Activated B cell treated with CpG ODN at 0.5 μM for 24 hours (primary cell): ENCODE measurements at regions not wholly inside any gene's neighbourhood (a gene's known extent, or its start where the extent isn't known, plus 50 kb on each side); places are given as distances from the start of the nearest gene placed in this dataset.

Experiments used
- ATAC-seq: fragments of 200-7000 bp; cut with Tn5 transposase; one replicate; pipeline ENCODE4 v1.10.0; 2021; ENCODE audit warnings: low read depth, mild to moderate bottlenecking, moderate library complexity
- CTCF ChIA-PET: fragments of 350-600 bp; sonication (Branson Sonifier 250); formaldehyde crosslinking; loops from one replicate; lab custom pipeline; 2021; ENCODE audit warnings: antibody characterized with exemption; lab: Charles Lee
- POLR2A ChIA-PET: fragments of 350-600 bp; sonication (Branson Sonifier 250); formaldehyde crosslinking; loops from one replicate; lab custom pipeline; 2021; ENCODE audit warnings: antibody characterized with exemption; lab: Charles Lee
- DNase-seq: peaks from one replicate; pipeline ENCODE4 v3.0.0; 2022
- H3K27ac Mint-ChIP-seq: one replicate; pipeline ENCODE4 v1.8.0; 2020; ENCODE audit warnings: mixed read lengths
- H3K27me3 Mint-ChIP-seq: one replicate; pipeline ENCODE4 v1.8.0; 2021; ENCODE audit warnings: mixed read lengths
- H3K36me3 Mint-ChIP-seq: one replicate; pipeline ENCODE4 v1.8.0; 2021; ENCODE audit warnings: low read depth, mixed read lengths
- H3K4me1 Mint-ChIP-seq: one replicate; pipeline ENCODE4 v1.8.0; 2021; ENCODE audit warnings: mixed read lengths
- H3K4me3 Mint-ChIP-seq: one replicate; pipeline ENCODE4 v1.8.0; 2020; ENCODE audit warnings: mild to moderate bottlenecking, mixed read lengths
- H3K9me3 Mint-ChIP-seq: one replicate; pipeline ENCODE4 v1.8.0; 2020; ENCODE audit warnings: mixed read lengths
- intact Hi-C: fragments of 100-400 bp; cut with micrococcal nuclease; formaldehyde crosslinking; loops from one replicate; pipeline ENCODE4 v1.15.1; 2024
- TF ChIP-seq, protein P1 (sequence below): fragments of 200-600 bp; IDR thresholded peaks from one replicate; pipeline ENCODE4 v1.8.0; 2022; ENCODE audit warnings: antibody characterized with exemption, mild to moderate bottlenecking

DNA sequence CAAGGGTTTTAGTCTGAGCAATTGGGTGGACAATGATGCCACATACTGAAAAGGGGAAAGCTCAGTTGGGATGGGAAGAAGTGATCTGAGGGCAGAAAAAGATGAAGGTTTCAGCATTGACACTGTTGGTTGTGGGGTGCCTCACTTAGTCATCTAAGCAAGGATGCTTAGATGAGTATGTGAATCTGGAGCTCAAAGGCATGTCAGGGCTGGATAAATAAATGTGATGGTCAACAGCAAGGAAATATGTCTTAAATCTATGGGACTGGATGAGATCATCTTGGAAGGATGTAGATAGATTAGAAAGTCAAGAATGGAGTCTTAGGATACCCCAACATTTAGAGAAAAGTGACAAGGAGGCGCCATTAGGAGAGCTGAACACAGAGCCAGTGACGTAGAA lies 114.6 kb downstream of the ZBTB18 start:
- Mint-ChIP-seq H3K27me3 (no peaks in the 10 kb centered on the region), H3K36me3 (no peaks in the 10 kb centered on the region), H3K9me3 (peaks cover 2% of the 10 kb centered on the region), H3K4me1 (no peaks in the 10 kb centered on the region), H3K27ac (no peak overlapping the region), H3K4me3 (no peak overlapping the region)
- TF ChIP-seq, protein P1, sequence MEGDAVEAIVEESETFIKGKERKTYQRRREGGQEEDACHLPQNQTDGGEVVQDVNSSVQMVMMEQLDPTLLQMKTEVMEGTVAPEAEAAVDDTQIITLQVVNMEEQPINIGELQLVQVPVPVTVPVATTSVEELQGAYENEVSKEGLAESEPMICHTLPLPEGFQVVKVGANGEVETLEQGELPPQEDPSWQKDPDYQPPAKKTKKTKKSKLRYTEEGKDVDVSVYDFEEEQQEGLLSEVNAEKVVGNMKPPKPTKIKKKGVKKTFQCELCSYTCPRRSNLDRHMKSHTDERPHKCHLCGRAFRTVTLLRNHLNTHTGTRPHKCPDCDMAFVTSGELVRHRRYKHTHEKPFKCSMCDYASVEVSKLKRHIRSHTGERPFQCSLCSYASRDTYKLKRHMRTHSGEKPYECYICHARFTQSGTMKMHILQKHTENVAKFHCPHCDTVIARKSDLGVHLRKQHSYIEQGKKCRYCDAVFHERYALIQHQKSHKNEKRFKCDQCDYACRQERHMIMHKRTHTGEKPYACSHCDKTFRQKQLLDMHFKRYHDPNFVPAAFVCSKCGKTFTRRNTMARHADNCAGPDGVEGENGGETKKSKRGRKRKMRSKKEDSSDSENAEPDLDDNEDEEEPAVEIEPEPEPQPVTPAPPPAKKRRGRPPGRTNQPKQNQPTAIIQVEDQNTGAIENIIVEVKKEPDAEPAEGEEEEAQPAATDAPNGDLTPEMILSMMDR: no peak
- POLR2A ChIA-PET: no interaction called here
- CTCF ChIA-PET: no interaction called here
- no peak for DNase-seq
- ATAC-seq: no peak
- intact Hi-C loops: no loop called here

DNA sequence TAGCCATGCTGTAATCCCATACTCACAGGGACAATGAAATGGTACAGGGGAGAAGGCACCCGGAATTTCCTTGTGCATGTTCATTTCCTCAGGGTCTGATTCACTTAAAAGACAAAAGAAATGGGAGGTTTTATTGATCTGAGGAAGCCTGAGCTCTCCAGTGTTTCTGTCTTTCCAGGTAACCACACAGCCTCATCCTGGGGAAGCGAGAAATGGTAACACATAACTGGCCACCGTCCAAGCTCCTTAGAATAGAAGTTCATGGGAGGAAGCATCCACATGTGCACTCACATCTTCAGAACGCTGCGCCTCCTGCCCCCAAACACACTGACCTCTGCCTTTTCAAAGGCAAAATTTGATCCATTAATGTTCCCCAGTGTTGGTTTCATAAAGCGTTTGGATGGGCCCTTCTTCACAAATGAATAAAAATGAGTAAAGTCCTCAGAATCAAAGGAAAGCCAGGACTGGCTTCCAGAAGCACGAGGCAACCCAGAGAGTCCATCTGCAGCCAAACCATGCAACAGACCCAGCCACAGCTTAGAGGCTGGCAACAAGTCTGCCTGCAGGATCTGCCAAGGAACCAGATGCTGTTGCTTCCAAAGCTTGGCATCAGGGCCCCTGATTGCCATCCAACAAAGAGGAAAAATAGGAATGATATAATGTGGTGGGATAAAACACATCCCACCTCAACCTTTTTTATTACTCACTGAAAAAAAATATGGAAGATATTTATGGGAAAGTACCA lies 120.3 kb downstream of the ZBTB18 start:
- Mint-ChIP-seq H3K27me3 (no peaks in the 10 kb centered on the region), H3K9me3 (peaks cover 2% of the 10 kb centered on the region), H3K36me3 (no peaks in the 10 kb centered on the region), H3K4me1 (no peaks in the 10 kb centered on the region), H3K4me3 (no peak overlapping the region), H3K27ac (no peak overlapping the region)
- CTCF ChIA-PET: no interaction called here
- DNase-seq (no peak), ATAC-seq (no peak)
- POLR2A ChIA-PET: no interaction called here
- TF ChIP-seq, protein P1: no peak
- intact Hi-C loops: no loop called here

DNA sequence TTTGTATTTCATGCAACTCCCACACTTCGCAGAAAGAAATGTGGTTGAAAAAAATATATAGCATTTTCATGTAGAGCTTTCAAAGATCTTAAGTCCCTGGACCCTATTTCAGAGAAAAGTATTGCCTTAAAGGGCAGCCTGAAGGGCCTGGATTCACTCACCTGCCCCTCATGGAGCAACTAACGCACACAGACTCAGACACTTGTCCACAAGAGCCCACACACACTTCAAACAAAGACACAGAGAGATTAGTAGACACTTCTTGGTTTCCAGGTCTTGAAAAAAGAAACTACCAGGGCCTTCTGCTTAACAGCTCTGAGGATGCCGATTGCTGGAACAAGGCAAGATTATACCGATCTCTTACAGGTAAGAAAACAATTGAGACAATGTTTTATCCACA lies 122.2 kb downstream of the ZBTB18 start:
- TF ChIP-seq, protein P1: no peak
- peaks cover 4% of the 10 kb centered on the region for H3K27me3 Mint-ChIP-seq
- CTCF ChIA-PET: no interaction called here
- no peaks in the 10 kb centered on the region for H3K4me1 Mint-ChIP-seq
- no peak for DNase-seq
- intact Hi-C loops: no loop called here
- no peak overlapping the region for H3K4me3 Mint-ChIP-seq
- ATAC-seq: no peak
- peaks cover 2% of the 10 kb centered on the region for H3K9me3 Mint-ChIP-seq
- no peaks in the 10 kb centered on the region for H3K36me3 Mint-ChIP-seq
- POLR2A ChIA-PET: no interaction called here
- H3K27ac Mint-ChIP-seq: no peak overlapping the region

DNA sequence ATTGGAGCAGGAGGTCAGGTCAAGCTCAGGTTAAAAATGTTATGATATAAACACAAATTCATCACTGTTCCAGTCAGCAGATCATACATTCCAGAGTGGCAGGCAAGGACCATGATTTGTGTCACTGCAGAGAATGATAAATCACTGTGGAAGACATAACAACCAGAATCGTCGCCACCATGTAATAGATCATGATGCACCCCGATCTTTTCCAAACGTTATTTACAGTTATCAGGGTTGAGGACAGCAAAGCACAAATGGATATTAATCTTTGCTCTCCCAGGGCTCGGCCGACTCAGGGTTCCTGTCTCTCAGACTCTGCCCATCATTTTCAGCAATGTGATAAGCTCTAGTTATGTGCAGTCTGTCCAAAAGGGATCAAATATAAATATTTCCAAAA lies 122.7 kb downstream of the ZBTB18 start:
- Mint-ChIP-seq H3K4me1 (no peaks in the 10 kb centered on the region), H3K9me3 (peaks cover 2% of the 10 kb centered on the region), H3K36me3 (no peaks in the 10 kb centered on the region), H3K27me3 (peaks cover 4% of the 10 kb centered on the region), H3K4me3 (no peak overlapping the region), H3K27ac (no peak overlapping the region)
- CTCF ChIA-PET: no interaction called here
- DNase-seq (no peak), ATAC-seq (no peak)
- TF ChIP-seq, protein P1: no peak
- POLR2A ChIA-PET: no interaction called here
- intact Hi-C loops: no loop called here

- CTCF ChIA-PET: no interaction called here
- TF ChIP-seq, protein P1: no peak
- intact Hi-C loops: no loop called here
- H3K27ac Mint-ChIP-seq: no peak overlapping the region
- DNase-seq (no peak), ATAC-seq (no peak)
- POLR2A ChIA-PET: no interaction called here
- H3K9me3 Mint-ChIP-seq: peaks cover 2% of the 10 kb centered on the region
- no peaks in the 10 kb centered on the region for H3K36me3 Mint-ChIP-seq
- H3K27me3 Mint-ChIP-seq: peaks cover 4% of the 10 kb centered on the region
- H3K4me3 Mint-ChIP-seq: no peak overlapping the region
- no peaks in the 10 kb centered on the region for H3K4me1 Mint-ChIP-seq
These were observed 123.9 kb downstream of the ZBTB18 start for GRCh38 chr1:244174922-244175521.
